ENCODE measurements at regions not wholly inside any gene's neighbourhood (a gene's known extent, or its start where the extent isn't known, plus 50 kb on each side); places are given as distances from the start of the nearest gene placed in this dataset.
"Not testable (repeated sequence)": the region's sequence is repeated elsewhere in the genome, so short reads cannot be mapped to it uniquely, and the experiment has no call there.

GRCh38 chr17:20387549-20387948 lies 79.8 kb downstream of the LGALS9B start:
- not testable (repeated sequence) for H3K9ac ChIP-seq (ENCODE audit: insufficient read depth in 1 of 2, low read length in 2 of 2); H3K27ac ChIP-seq (ENCODE audit: low read depth in 1 of 2, low read length in 1 of 2); H3K36me3 ChIP-seq (ENCODE audit: control insufficient read depth in 4 of 4, insufficient read depth in 4 of 4, low read length in 4 of 4); DNase-seq; ATAC-seq (ENCODE audit: insufficient read depth, low FRiP score); H3K4me1 ChIP-seq (ENCODE audit: control insufficient read depth in 5 of 5, insufficient read depth in 5 of 5, low read length in 5 of 5); H3K27me3 ChIP-seq (ENCODE audit: control insufficient read depth in 3 of 3, insufficient read depth in 3 of 3, low read length in 2 of 3); H3K9me3 ChIP-seq (ENCODE audit: control insufficient read depth in 4 of 4, insufficient read depth in 3 of 4, low read length in 3 of 4); H3K4me3 ChIP-seq
- 87 to 100% methylated on average over 2 to 3 of the region's 3 CpGs for WGBS, 2 donors

- H3K9ac ChIP-seq (ENCODE audit: insufficient read depth in 1 of 2, low read length in 2 of 2); H3K27me3 ChIP-seq (ENCODE audit: control insufficient read depth in 3 of 3, insufficient read depth in 3 of 3, low read length in 2 of 3); H3K4me3 ChIP-seq; H3K27ac ChIP-seq (ENCODE audit: low read depth in 1 of 2, low read length in 1 of 2); H3K4me1 ChIP-seq (ENCODE audit: control insufficient read depth in 5 of 5, insufficient read depth in 5 of 5, low read length in 5 of 5); H3K36me3 ChIP-seq (ENCODE audit: control insufficient read depth in 4 of 4, insufficient read depth in 4 of 4, low read length in 4 of 4); H3K9me3 ChIP-seq (ENCODE audit: control insufficient read depth in 4 of 4, insufficient read depth in 3 of 4, low read length in 3 of 4): not testable (repeated sequence)
- WGBS, 2 donors: 59 to 67% methylated on average over 15 to 18 of the region's 20 CpGs
- ATAC-seq (ENCODE audit: insufficient read depth, low FRiP score) (peak; percentile 72), DNase-seq (peak; percentile 35 to 47 (median 40))
Measured at GRCh38 chr17:20381358-20382300, 85.7 kb downstream of the LGALS9B start.

GRCh38 chr17:20380625-20381024 lies 86.7 kb downstream of the LGALS9B start:
- WGBS, 2 donors: 66 to 91% methylated on average over 2 of the region's 2 CpGs
- not testable (repeated sequence) for H3K9me3 ChIP-seq (ENCODE audit: control insufficient read depth in 4 of 4, insufficient read depth in 3 of 4, low read length in 3 of 4); H3K27me3 ChIP-seq (ENCODE audit: control insufficient read depth in 3 of 3, insufficient read depth in 3 of 3, low read length in 2 of 3); H3K9ac ChIP-seq (ENCODE audit: insufficient read depth in 1 of 2, low read length in 2 of 2); H3K36me3 ChIP-seq (ENCODE audit: control insufficient read depth in 4 of 4, insufficient read depth in 4 of 4, low read length in 4 of 4); DNase-seq; H3K4me3 ChIP-seq; ATAC-seq (ENCODE audit: insufficient read depth, low FRiP score); H3K4me1 ChIP-seq (ENCODE audit: control insufficient read depth in 5 of 5, insufficient read depth in 5 of 5, low read length in 5 of 5); H3K27ac ChIP-seq (ENCODE audit: low read depth in 1 of 2, low read length in 1 of 2)

- DNase-seq; H3K36me3 ChIP-seq (ENCODE audit: control insufficient read depth in 4 of 4, insufficient read depth in 4 of 4, low read length in 4 of 4); ATAC-seq (ENCODE audit: insufficient read depth, low FRiP score); H3K9ac ChIP-seq (ENCODE audit: insufficient read depth in 1 of 2, low read length in 2 of 2); H3K4me3 ChIP-seq; H3K9me3 ChIP-seq (ENCODE audit: control insufficient read depth in 4 of 4, insufficient read depth in 3 of 4, low read length in 3 of 4); H3K4me1 ChIP-seq (ENCODE audit: control insufficient read depth in 5 of 5, insufficient read depth in 5 of 5, low read length in 5 of 5); H3K27me3 ChIP-seq (ENCODE audit: control insufficient read depth in 3 of 3, insufficient read depth in 3 of 3, low read length in 2 of 3); H3K27ac ChIP-seq (ENCODE audit: low read depth in 1 of 2, low read length in 1 of 2): not testable (repeated sequence)
Measured at GRCh38 chr17:20379251-20379650, 88.1 kb downstream of the LGALS9B start.

- not testable (repeated sequence) for H3K4me3 ChIP-seq; H3K4me1 ChIP-seq (ENCODE audit: control insufficient read depth in 5 of 5, insufficient read depth in 5 of 5, low read length in 5 of 5); H3K9me3 ChIP-seq (ENCODE audit: control insufficient read depth in 4 of 4, insufficient read depth in 3 of 4, low read length in 3 of 4); H3K27ac ChIP-seq (ENCODE audit: low read depth in 1 of 2, low read length in 1 of 2); H3K27me3 ChIP-seq (ENCODE audit: control insufficient read depth in 3 of 3, insufficient read depth in 3 of 3, low read length in 2 of 3); H3K9ac ChIP-seq (ENCODE audit: insufficient read depth in 1 of 2, low read length in 2 of 2); H3K36me3 ChIP-seq (ENCODE audit: control insufficient read depth in 4 of 4, insufficient read depth in 4 of 4, low read length in 4 of 4); ATAC-seq (ENCODE audit: insufficient read depth, low FRiP score)
- WGBS, 2 donors: 31 to 43% methylated on average over 5 to 18 of the region's 23 CpGs
- DNase-seq: peak; percentile 43 to 63 (median 53)
Measured at GRCh38 chr17:20376642-20377041, 90.7 kb downstream of the LGALS9B start.

GRCh38 chr17:20375745-20376144 lies 91.6 kb downstream of the LGALS9B start:
- not testable (repeated sequence) for H3K27me3 ChIP-seq (ENCODE audit: control insufficient read depth in 3 of 3, insufficient read depth in 3 of 3, low read length in 2 of 3)

More at GRCh38 chr17:20375745-20376144, 91.6 kb downstream of the LGALS9B start:
- not testable (repeated sequence) for H3K9me3 ChIP-seq (ENCODE audit: control insufficient read depth in 4 of 4, insufficient read depth in 3 of 4, low read length in 3 of 4); H3K4me1 ChIP-seq (ENCODE audit: control insufficient read depth in 5 of 5, insufficient read depth in 5 of 5, low read length in 5 of 5); DNase-seq; H3K9ac ChIP-seq (ENCODE audit: insufficient read depth in 1 of 2, low read length in 2 of 2); H3K27ac ChIP-seq (ENCODE audit: low read depth in 1 of 2, low read length in 1 of 2); ATAC-seq (ENCODE audit: insufficient read depth, low FRiP score); H3K36me3 ChIP-seq (ENCODE audit: control insufficient read depth in 4 of 4, insufficient read depth in 4 of 4, low read length in 4 of 4); H3K4me3 ChIP-seq
- 88 to 92% methylated on average over 8 to 12 of the region's 13 CpGs for WGBS, 2 donors

All from lung (tissue), 9 donors.